ENCODE measurements at regions not wholly inside any gene's neighbourhood (a gene's known extent, or its start where the extent isn't known, plus 50 kb on each side); places are given as distances from the start of the nearest gene placed in this dataset.

GRCh38 chr5:35285011-35285410 is 54.7 kb upstream of the PRLR start:
- Histone ChIP-seq H2AFZ (ENCODE audit: low read length) (no peak overlapping the region), H2BK12ac (ENCODE audit: low read depth, low read length) (no peak overlapping the region), H3K56ac (replicated peaks; ENCODE audit: insufficient read length, low read depth, low read length) (no peak overlapping the region), H3K4me1 (replicated peaks in 1 of 4; ENCODE audit: control insufficient read depth in 3 of 4, insufficient read depth in 4 of 4, low read length in 3 of 4) (no peaks in the 10 kb centered on the region), H3K36me3 (ENCODE audit: control insufficient read depth in 2 of 4, insufficient read depth in 4 of 4, low read length in 3 of 4) (0 out of 8 replicates have a peak, but pooled peaks cover 0 to 5% (median 0%) of the 10 kb centered on the region in 4 experiments), H3K27me3 (replicated peaks in 1 of 4; ENCODE audit: control insufficient read depth in 3 of 4, extremely low read depth in 1 of 4, insufficient read depth in 3 of 4, low read length in 3 of 4) (no peaks in the 10 kb centered on the region), H4K20me1 (replicated peaks in 1 of 2; ENCODE audit: control insufficient read depth in 1 of 2, insufficient read depth in 2 of 2, low read length in 2 of 2) (no peaks in the 10 kb centered on the region), H2BK20ac (ENCODE audit: low read length) (no peak overlapping the region), H3K9me3 (ENCODE audit: insufficient read depth in 2 of 2, low read depth in 1 of 2, low read length in 1 of 2) (peaks cover 7 to 19% of the 10 kb centered on the region in 2 experiments), H4K8ac (ENCODE audit: extremely low read depth, insufficient read depth, low read length) (no peak overlapping the region), H3K4me3 (ENCODE audit: extremely low read depth in 1 of 4, insufficient read depth in 2 of 4, low read depth in 3 of 4, low read length in 4 of 4) (no peak overlapping the region), H4K91ac (replicated peaks; ENCODE audit: insufficient read length, low read length) (no peak overlapping the region), H3K27ac (ENCODE audit: low read depth, low read length) (no peak overlapping the region), H3K79me2 (ENCODE audit: control insufficient read depth in 1 of 2, insufficient read depth in 2 of 2, low read length in 2 of 2) (no peaks in the 10 kb centered on the region), H3K18ac (ENCODE audit: extremely low read depth, low read length) (no peak overlapping the region), H3K23ac (ENCODE audit: insufficient read length) (no peak overlapping the region), H2BK120ac (replicated peaks; ENCODE audit: low read depth, low read length) (no peak overlapping the region), H2AK5ac (ENCODE audit: low read depth, low read length) (no peak overlapping the region), H3K23me2 (ENCODE audit: low read depth, low read length) (no peaks in the 10 kb centered on the region), H3K9ac (replicated peaks in 1 of 4; ENCODE audit: extremely low read depth in 1 of 4, low read depth in 3 of 4, low read length in 3 of 4) (no peak overlapping the region), H2BK5ac (ENCODE audit: low read depth, low read length) (no peak overlapping the region), H3K14ac (ENCODE audit: insufficient read length) (no peak overlapping the region), H2BK15ac (ENCODE audit: low read length) (no peak overlapping the region), H3K4me2 (ENCODE audit: insufficient read depth in 1 of 2, low read depth in 2 of 2, low read length in 2 of 2) (no peak overlapping the region), H3K4ac (replicated peaks; ENCODE audit: insufficient read length, low read depth, low read length) (no peak overlapping the region), H3K79me1 (ENCODE audit: low read depth, low read length) (no peaks in the 10 kb centered on the region), H4K5ac (ENCODE audit: insufficient read length, low read depth, low read length) (no peak overlapping the region)
- no peak for DNase-seq (ENCODE audit: low read depth in 1 of 2, low spot score in 2 of 2)
- TF ChIP-seq ATF2 (IDR thresholded peaks at IDR 0.05; ENCODE audit: low read length) (no peak), SP1 (IDR thresholded peaks at IDR 0.05; ENCODE audit: low read depth, low read length) (no peak), HDAC6 (IDR thresholded peaks at IDR 0.05; ENCODE audit: low read depth, low read length) (no peak), JUND (IDR thresholded peaks at IDR 0.05; ENCODE audit: low read length) (no peak), SIN3A (conservative IDR thresholded peaks at IDR 0.05 in 1 of 2, IDR thresholded peaks at IDR 0.05 in 1 of 2; ENCODE audit: low read depth in 1 of 2, low read length in 2 of 2) (no peak), SIX5 (IDR thresholded peaks at IDR 0.05; ENCODE audit: low read depth, low read length) (no peak), POLR2A (IDR thresholded peaks at IDR 0.05; ENCODE audit: control extremely low read depth in 1 of 2, low read depth in 2 of 2, low read length in 2 of 2) (no peak), TBP (IDR thresholded peaks at IDR 0.05; ENCODE audit: low read depth, low read length) (no peak), CHD1 (IDR thresholded peaks at IDR 0.05; ENCODE audit: low read depth, low read length) (no peak), TCF12 (IDR thresholded peaks at IDR 0.05; ENCODE audit: low read depth, low read length) (no peak), RFX5 (IDR thresholded peaks at IDR 0.05; ENCODE audit: borderline replicate concordance, low read depth, low read length) (no peak), PHF8 (conservative IDR thresholded peaks at IDR 0.05; ENCODE audit: low read depth, low read length) (no peak), CBX8 (IDR thresholded peaks at IDR 0.05; ENCODE audit: borderline replicate concordance, low read depth, low read length) (no peak), EP300 (IDR thresholded peaks at IDR 0.05; ENCODE audit: borderline replicate concordance in 1 of 2, low read depth in 2 of 2, low read length in 2 of 2) (no peak), YY1 (IDR thresholded peaks at IDR 0.05; ENCODE audit: low read depth, low read length) (no peak)
- POLR2A ChIA-PET (ENCODE audit: partially characterized antibody), result no interaction called here
- CTCF ChIA-PET (ENCODE audit: partially characterized antibody), result no interaction called here
- 96% methylated on average over 1 of the region's 1 CpG; no CpG with 5 or more reads in 1 of the 2 experiments for WGBS, 2 experiments (ENCODE audit: extremely low coverage in 1 of 2, insufficient coverage in 1 of 2, insufficient read length in 1 of 2, insufficient replicate concordance in 2 of 2, low coverage in 1 of 2, low lambda C conversion rate in 2 of 2, missing lambda C conversion rate in 1 of 2)
- FAIRE-seq, result no peak

Measured in H1 (cell line).